HFFc6 (cell line): ENCODE measurements at regions not wholly inside any gene's neighbourhood (a gene's known extent, or its start where the extent isn't known, plus 50 kb on each side); places are given as distances from the start of the nearest gene placed in this dataset.
"Not testable (repeated sequence)": the region's sequence is repeated elsewhere in the genome, so short reads cannot be mapped to it uniquely, and the experiment has no call there.

Experiments
- DNase-seq: peaks from one replicate; pipeline ENCODE4 v3.0.0-alpha.2; 2018
- H3K27ac Mint-ChIP-seq: 2 replicates; pipeline ENCODE4 v1.8.0; 2020; ENCODE audit warnings: mild to moderate bottlenecking, mixed read lengths
- H3K27me3 Mint-ChIP-seq: 2 replicates; pipeline ENCODE4 v1.8.0; 2021; ENCODE audit warnings: mild to moderate bottlenecking, moderate library complexity, mixed read lengths; ENCODE audit not compliant: insufficient read depth
- H3K36me3 Mint-ChIP-seq: 2 replicates; pipeline ENCODE4 v1.8.0; 2021; ENCODE audit warnings: low read depth, mixed read lengths
- H3K4me1 Mint-ChIP-seq: 2 replicates; pipeline ENCODE4 v1.8.0; 2020; ENCODE audit warnings: low read depth, mixed read lengths
- H3K4me3 Mint-ChIP-seq: 2 replicates; pipeline ENCODE4 v1.8.0; 2020; ENCODE audit warnings: mild to moderate bottlenecking, moderate library complexity, mixed read lengths
- H3K9me3 Mint-ChIP-seq: 2 replicates; pipeline ENCODE4 v1.8.0; 2020; ENCODE audit warnings: mild to moderate bottlenecking, mixed read lengths
- TF ChIP-seq, protein P1 (sequence below): fragments of 200-600 bp; sonication (generic); IDR thresholded peaks from 2 replicates; pipeline ENCODE4 v1.5.0; 2021; ENCODE audit warnings: antibody characterized with exemption, mild to moderate bottlenecking

DNA sequence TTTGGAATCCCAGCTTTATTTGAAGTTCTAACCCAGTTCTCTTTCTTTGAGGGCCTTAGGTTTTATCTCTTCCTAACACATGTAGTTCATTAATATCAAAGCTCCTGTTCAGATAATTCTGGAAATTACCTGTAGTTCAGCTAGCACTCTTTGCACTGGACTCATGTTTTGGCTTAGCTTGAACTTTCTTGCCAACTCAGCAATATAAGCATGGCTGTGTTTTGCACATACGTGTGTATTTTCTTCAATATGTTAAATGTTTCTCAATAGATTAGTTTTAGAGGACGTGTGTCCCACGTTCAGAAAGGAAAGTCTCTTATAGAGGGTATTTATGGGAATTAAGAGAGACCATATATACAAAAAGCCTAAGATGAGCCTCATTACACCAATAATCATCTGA lies 271.8 kb upstream of the USP25 start:
- H3K27me3 Mint-ChIP-seq, result no peaks in the 10 kb centered on the region
- no peaks in the 10 kb centered on the region for H3K36me3 Mint-ChIP-seq
- no peak for DNase-seq
- no peaks in the 10 kb centered on the region for H3K4me1 Mint-ChIP-seq
- no peak overlapping the region for H3K4me3 Mint-ChIP-seq
- H3K27ac Mint-ChIP-seq, result no peak overlapping the region
- H3K9me3 Mint-ChIP-seq, result no peaks in the 10 kb centered on the region; the same call in 1 of the 2 replicates
- TF ChIP-seq, protein P1, sequence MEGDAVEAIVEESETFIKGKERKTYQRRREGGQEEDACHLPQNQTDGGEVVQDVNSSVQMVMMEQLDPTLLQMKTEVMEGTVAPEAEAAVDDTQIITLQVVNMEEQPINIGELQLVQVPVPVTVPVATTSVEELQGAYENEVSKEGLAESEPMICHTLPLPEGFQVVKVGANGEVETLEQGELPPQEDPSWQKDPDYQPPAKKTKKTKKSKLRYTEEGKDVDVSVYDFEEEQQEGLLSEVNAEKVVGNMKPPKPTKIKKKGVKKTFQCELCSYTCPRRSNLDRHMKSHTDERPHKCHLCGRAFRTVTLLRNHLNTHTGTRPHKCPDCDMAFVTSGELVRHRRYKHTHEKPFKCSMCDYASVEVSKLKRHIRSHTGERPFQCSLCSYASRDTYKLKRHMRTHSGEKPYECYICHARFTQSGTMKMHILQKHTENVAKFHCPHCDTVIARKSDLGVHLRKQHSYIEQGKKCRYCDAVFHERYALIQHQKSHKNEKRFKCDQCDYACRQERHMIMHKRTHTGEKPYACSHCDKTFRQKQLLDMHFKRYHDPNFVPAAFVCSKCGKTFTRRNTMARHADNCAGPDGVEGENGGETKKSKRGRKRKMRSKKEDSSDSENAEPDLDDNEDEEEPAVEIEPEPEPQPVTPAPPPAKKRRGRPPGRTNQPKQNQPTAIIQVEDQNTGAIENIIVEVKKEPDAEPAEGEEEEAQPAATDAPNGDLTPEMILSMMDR, result no peak

DNA sequence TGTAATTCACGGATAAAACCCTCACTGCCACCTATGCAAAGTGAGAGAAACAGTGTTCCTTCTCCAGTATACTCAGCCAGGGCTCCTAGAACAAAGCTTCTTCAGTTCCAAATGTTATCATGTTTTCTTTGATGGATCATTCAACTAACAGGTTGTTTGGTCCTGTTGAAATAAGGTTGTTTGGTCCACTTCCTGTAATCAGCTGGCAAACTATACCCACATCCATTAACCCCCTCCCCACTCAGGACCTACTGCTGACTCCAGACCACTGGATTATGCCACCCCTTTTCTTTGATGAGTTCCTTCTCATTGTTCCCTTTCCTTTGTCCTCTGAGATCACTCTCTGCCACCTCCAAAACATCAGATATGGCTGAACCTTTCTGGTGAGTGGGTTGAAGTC lies 267.7 kb upstream of the USP25 start:
- Mint-ChIP-seq H3K4me3 (no peak overlapping the region), H3K27me3 (no peaks in the 10 kb centered on the region), H3K36me3 (no peaks in the 10 kb centered on the region), H3K9me3 (no peaks in the 10 kb centered on the region), H3K27ac (no peak overlapping the region), H3K4me1 (no peaks in the 10 kb centered on the region)
- TF ChIP-seq, protein P1, result no peak
- DNase-seq, result no peak

DNA sequence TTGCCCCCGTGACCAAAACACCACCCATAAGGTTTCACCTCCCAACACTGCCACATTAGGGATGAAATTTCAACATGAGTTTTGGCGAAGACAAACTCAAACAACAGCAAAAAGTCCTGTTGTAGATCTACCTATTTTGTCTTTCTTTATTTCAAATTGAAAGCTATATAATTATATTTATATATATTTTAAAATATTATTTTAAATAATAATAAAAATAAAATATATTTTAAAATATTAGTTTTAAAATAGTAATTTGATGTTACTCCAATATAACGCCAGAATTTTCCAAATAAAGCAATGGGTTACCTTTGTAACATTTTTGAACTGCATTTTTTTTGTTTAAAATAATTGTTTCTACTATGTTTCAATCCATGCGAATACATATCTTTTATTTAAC lies 263.5 kb upstream of the USP25 start:
- Mint-ChIP-seq H3K36me3 (no peaks in the 10 kb centered on the region), H3K27me3 (no peaks in the 10 kb centered on the region), H3K4me1 (no peaks in the 10 kb centered on the region), H3K9me3 (no peaks in the 10 kb centered on the region), H3K4me3 (no peak overlapping the region), H3K27ac (no peak overlapping the region)
- DNase-seq, result no peak
- TF ChIP-seq, protein P1, result no peak

DNA sequence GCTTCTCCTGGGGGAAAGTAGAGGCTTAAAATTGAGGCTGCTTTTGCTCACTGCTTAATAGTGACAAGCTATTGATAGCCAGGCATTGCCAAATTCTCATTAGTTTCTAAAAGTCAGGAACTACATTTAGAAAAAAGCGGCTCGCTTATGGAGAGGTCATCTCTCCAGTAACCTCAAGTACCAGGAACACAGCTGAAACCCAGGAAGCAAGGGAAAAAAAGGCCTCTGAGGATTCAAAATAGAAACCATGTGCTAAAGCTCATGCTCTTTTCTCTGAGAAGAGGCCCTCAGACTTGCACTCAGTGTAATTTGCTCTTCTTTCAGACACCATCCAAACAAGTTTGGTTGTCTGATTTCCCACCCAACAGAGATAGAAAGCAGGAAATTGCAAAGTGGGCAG lies 261.4 kb upstream of the USP25 start:
- Mint-ChIP-seq H3K36me3 (no peaks in the 10 kb centered on the region), H3K27me3 (no peaks in the 10 kb centered on the region), H3K9me3 (no peaks in the 10 kb centered on the region), H3K4me3 (no peak overlapping the region), H3K4me1 (no peaks in the 10 kb centered on the region), H3K27ac (no peak overlapping the region)
- TF ChIP-seq, protein P1, result no peak
- no peak for DNase-seq

DNA sequence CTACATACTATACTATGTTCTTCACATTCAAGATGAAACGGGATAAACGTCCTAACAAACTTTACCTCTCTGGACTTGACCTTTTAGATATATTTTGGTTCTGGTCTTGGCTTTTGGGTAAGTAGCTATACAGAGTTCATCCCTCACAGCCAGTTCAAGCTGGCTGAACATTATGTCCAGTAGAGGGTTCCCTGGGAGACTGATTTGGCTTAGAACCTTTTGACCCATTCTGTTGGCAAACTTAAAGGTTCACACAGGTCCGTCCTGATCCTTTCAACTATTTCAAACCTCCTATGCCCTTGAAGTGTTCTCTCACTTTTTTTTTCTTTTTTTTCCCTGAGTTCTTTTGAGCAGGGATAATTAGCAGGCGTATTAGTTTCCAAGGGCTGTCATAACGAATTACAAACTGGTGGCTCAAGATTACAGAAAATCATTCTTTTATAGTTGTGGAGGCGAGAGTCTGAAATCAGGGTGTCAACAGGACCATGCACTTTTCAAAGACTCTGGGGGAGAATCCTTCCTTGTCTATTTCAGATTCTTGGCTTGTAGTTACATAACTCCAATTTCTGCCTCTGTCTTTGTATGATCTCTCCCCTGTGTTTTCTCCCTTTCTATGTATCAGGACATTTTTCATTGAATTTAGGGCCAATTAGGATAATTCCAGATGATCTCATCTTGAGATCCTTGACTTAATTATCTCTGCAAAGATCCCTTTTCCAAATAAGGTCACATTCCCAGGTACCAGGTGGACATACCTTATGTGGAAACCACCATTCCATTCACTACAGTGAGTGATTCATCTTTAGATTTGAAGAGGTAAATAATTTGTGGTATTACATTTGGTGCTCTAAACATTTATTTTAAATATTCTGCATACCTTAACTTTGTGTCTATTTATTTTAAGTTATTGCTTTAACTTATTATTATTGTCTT lies 257.4 kb upstream of the USP25 start:
- Mint-ChIP-seq H3K4me3 (no peak overlapping the region), H3K9me3 (no peaks in the 10 kb centered on the region), H3K27ac (no peak overlapping the region), H3K36me3 (no peaks in the 10 kb centered on the region), H3K27me3 (no peaks in the 10 kb centered on the region), H3K4me1 (no peaks in the 10 kb centered on the region)
- TF ChIP-seq, protein P1, result no peak
- DNase-seq, result no peak

DNA sequence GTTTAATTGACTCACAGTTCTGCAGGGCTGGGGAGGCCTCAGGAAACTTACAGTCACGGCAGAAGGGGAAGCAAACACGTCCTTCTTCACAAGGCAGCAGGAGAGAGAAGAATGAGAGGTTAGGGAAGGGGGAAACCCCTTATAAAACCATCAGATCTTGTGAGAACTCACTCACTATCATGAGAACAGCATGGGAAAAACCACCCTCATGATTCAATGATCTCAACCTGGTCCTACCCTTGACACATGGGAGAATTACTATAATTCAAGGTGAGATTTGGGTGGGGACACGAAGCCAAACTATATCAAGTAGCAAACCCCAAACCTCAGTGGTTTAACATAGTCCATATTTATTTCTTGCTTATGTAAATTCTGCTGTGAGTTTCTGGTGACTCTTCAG lies 252.0 kb upstream of the USP25 start:
- H3K9me3 Mint-ChIP-seq, H3K27me3 Mint-ChIP-seq, H3K4me1 Mint-ChIP-seq, DNase-seq, H3K27ac Mint-ChIP-seq, H3K4me3 Mint-ChIP-seq, H3K36me3 Mint-ChIP-seq: not testable (repeated sequence)
